ENCODE measurements at regions not wholly inside any gene's neighbourhood (a gene's known extent, or its start where the extent isn't known, plus 50 kb on each side); places are given as distances from the start of the nearest gene placed in this dataset.

- Mint-ChIP-seq H3K36me3 (ENCODE audit: insufficient read depth, unreplicated experiment) (peaks cover 8% of the 10 kb centered on the region), H3K4me3 (ENCODE audit: low read depth, unreplicated experiment) (peak overlapping the region; percentile 55), H3K27me3 (ENCODE audit: unreplicated experiment) (no peaks in the 10 kb centered on the region), H3K4me1 (ENCODE audit: low read depth, unreplicated experiment) (peaks cover 28% of the 10 kb centered on the region), H3K27ac (ENCODE audit: unreplicated experiment) (peak overlapping the region; percentile 60), H3K9me3 (ENCODE audit: low read depth, unreplicated experiment) (peaks cover 4% of the 10 kb centered on the region)
- intact Hi-C loops (cut with micrococcal nuclease; ENCODE audit: unreplicated experiment): loop anchor here (10.0 kb wide), 1 partner anchor 70 kb away; no protein-coding TSS in a partner anchor
- peak; percentile 21 for DNase-seq
- no TSS peak for BruUV-seq (replicated peaks)
- CTCF ChIA-PET: no interaction called here
- no peak for TF ChIP-seq CTCF (IDR thresholded peaks at IDR 0.05; ENCODE audit: unreplicated experiment)
Measured at GRCh38 chr3:20254268-20255117, 68.5 kb upstream of the SGO1 start.

GRCh38 chr3:20250786-20251185, 64.8 kb upstream of the SGO1 start:
- H3K27ac Mint-ChIP-seq (ENCODE audit: unreplicated experiment): no peak overlapping the region
- no peaks in the 10 kb centered on the region for H3K27me3 Mint-ChIP-seq (ENCODE audit: unreplicated experiment)
- CTCF ChIA-PET: no interaction called here
- intact Hi-C loops (cut with micrococcal nuclease; ENCODE audit: unreplicated experiment): loop anchor here (10.0 kb wide), 1 partner anchor 74 kb away; no protein-coding TSS in a partner anchor
- H3K36me3 Mint-ChIP-seq (ENCODE audit: insufficient read depth, unreplicated experiment): peaks cover 8% of the 10 kb centered on the region
- H3K4me3 Mint-ChIP-seq (ENCODE audit: low read depth, unreplicated experiment): no peak overlapping the region
- H3K9me3 Mint-ChIP-seq (ENCODE audit: low read depth, unreplicated experiment): peaks cover 6% of the 10 kb centered on the region
- no peak for TF ChIP-seq CTCF (IDR thresholded peaks at IDR 0.05; ENCODE audit: unreplicated experiment)
- no peak for DNase-seq
- no TSS peak for BruUV-seq (replicated peaks)
- peaks cover 13% of the 10 kb centered on the region for H3K4me1 Mint-ChIP-seq (ENCODE audit: low read depth, unreplicated experiment)

GRCh38 chr3:20250314-20250713, 64.3 kb upstream of the SGO1 start:
- Mint-ChIP-seq H3K4me1 (ENCODE audit: low read depth, unreplicated experiment) (peaks cover 8% of the 10 kb centered on the region), H3K9me3 (ENCODE audit: low read depth, unreplicated experiment) (peaks cover 5% of the 10 kb centered on the region), H3K36me3 (ENCODE audit: insufficient read depth, unreplicated experiment) (peaks cover 7% of the 10 kb centered on the region), H3K4me3 (ENCODE audit: low read depth, unreplicated experiment) (no peak overlapping the region), H3K27ac (ENCODE audit: unreplicated experiment) (no peak overlapping the region), H3K27me3 (ENCODE audit: unreplicated experiment) (no peaks in the 10 kb centered on the region)
- CTCF ChIA-PET: interaction anchor here (0.6 kb wide), 1 partner anchor 837 kb away, joined by 3 read pairs; no protein-coding TSS in a partner anchor
- intact Hi-C loops (cut with micrococcal nuclease; ENCODE audit: unreplicated experiment): loop anchor here (10.0 kb wide), 1 partner anchor 74 kb away; no protein-coding TSS in a partner anchor
- no TSS peak for BruUV-seq (replicated peaks)
- no peak for DNase-seq
- no peak for TF ChIP-seq CTCF (IDR thresholded peaks at IDR 0.05; ENCODE audit: unreplicated experiment)

GRCh38 chr3:20246662-20247061, 60.7 kb upstream of the SGO1 start:
- Mint-ChIP-seq H3K4me3 (ENCODE audit: low read depth, unreplicated experiment) (no peak overlapping the region), H3K4me1 (ENCODE audit: low read depth, unreplicated experiment) (no peaks in the 10 kb centered on the region), H3K27me3 (ENCODE audit: unreplicated experiment) (no peaks in the 10 kb centered on the region), H3K27ac (ENCODE audit: unreplicated experiment) (no peak overlapping the region), H3K36me3 (ENCODE audit: insufficient read depth, unreplicated experiment) (no peaks in the 10 kb centered on the region), H3K9me3 (ENCODE audit: low read depth, unreplicated experiment) (peaks cover 2% of the 10 kb centered on the region)
- no peak for TF ChIP-seq CTCF (IDR thresholded peaks at IDR 0.05; ENCODE audit: unreplicated experiment)
- intact Hi-C loops (cut with micrococcal nuclease; ENCODE audit: unreplicated experiment): no loop called here
- BruUV-seq (replicated peaks): no TSS peak
- no peak for DNase-seq
- CTCF ChIA-PET: no interaction called here

All from Calu3 (cell line).